ENCODE measurements at regions not wholly inside any gene's neighbourhood (a gene's known extent, or its start where the extent isn't known, plus 50 kb on each side); places are given as distances from the start of the nearest gene placed in this dataset.
A peak's percentile ranks its signal among the peaks of the same experiment; 100 is the strongest.

- H3K36me3 Mint-ChIP-seq (ENCODE audit: low read depth): no peaks in the 10 kb centered on the region
- Histone ChIP-seq H3K27me3 (ENCODE audit: control insufficient read depth in 1 of 2, insufficient read depth in 2 of 2, low read length in 2 of 2) (no peaks in the 10 kb centered on the region), H3K9me3 (ENCODE audit: control insufficient read depth in 1 of 2, insufficient read depth in 1 of 2, low read length in 2 of 2) (no peaks in the 10 kb centered on the region), H3K27ac (ENCODE audit: low read depth in 1 of 2, low read length in 2 of 2) (no peak overlapping the region), H3K4me3 (ENCODE audit: low read length) (no peak overlapping the region), H3K4me1 (ENCODE audit: insufficient read depth, low read length) (no peaks in the 10 kb centered on the region), H3K36me3 (ENCODE audit: insufficient read depth, low read length) (no peaks in the 10 kb centered on the region)
- no peak overlapping the region for H3K4me3 Mint-ChIP-seq
- TF ChIP-seq CTCF (IDR thresholded peaks at IDR 0.05): no peak
- H3K27ac Mint-ChIP-seq: no peak overlapping the region
- peaks cover 2% of the 10 kb centered on the region for H3K9me3 Mint-ChIP-seq
- ATAC-seq (ENCODE audit: poor library complexity) (no peak), DNase-seq (peak in 2 of 14 experiments; percentile 3)
- H3K27me3 Mint-ChIP-seq: no peaks in the 10 kb centered on the region
- ChIA-PET POLR2A (no interaction called here), CTCF (no interaction called here)
- intact Hi-C loops (cut with DNase I, micrococcal nuclease): no loop called here
- H3K4me1 Mint-ChIP-seq (ENCODE audit: low read depth): no peaks in the 10 kb centered on the region
These were observed 199.0 kb upstream of the CXXC4 start for GRCh38 chr4:104693601-104694201.

GRCh38 chr4:104716584-104716983 is 221.9 kb upstream of the CXXC4 start:
- Mint-ChIP-seq H3K27me3 (no peaks in the 10 kb centered on the region), H3K36me3 (ENCODE audit: low read depth) (no peaks in the 10 kb centered on the region), H3K4me1 (ENCODE audit: low read depth) (no peaks in the 10 kb centered on the region), H3K27ac (no peak overlapping the region), H3K4me3 (no peak overlapping the region), H3K9me3 (no peaks in the 10 kb centered on the region)
- no peak overlapping the region for H3K27ac ChIP-seq (ENCODE audit: low read depth in 1 of 2, low read length in 2 of 2)
- no peaks in the 10 kb centered on the region for H3K4me1 ChIP-seq (ENCODE audit: insufficient read depth, low read length)
- DNase-seq (no peak), ATAC-seq (ENCODE audit: poor library complexity) (no peak)
- no peaks in the 10 kb centered on the region for H3K9me3 ChIP-seq (ENCODE audit: control insufficient read depth in 1 of 2, insufficient read depth in 1 of 2, low read length in 2 of 2)
- H3K27me3 ChIP-seq (ENCODE audit: control insufficient read depth in 1 of 2, insufficient read depth in 2 of 2, low read length in 2 of 2): no peaks in the 10 kb centered on the region
- H3K36me3 ChIP-seq (ENCODE audit: insufficient read depth, low read length): no peaks in the 10 kb centered on the region
- H3K4me3 ChIP-seq (ENCODE audit: low read length): no peak overlapping the region
- TF ChIP-seq CTCF (IDR thresholded peaks at IDR 0.05): no peak
- intact Hi-C loops (cut with DNase I, micrococcal nuclease): no loop called here
- POLR2A ChIA-PET: no interaction called here
- CTCF ChIA-PET: no interaction called here

GRCh38 chr4:104719539-104720230 is 225.0 kb upstream of the CXXC4 start:
- no peak for ATAC-seq (ENCODE audit: poor library complexity)
- Mint-ChIP-seq H3K4me1 (ENCODE audit: low read depth) (no peaks in the 10 kb centered on the region), H3K27me3 (no peaks in the 10 kb centered on the region), H3K27ac (no peak overlapping the region), H3K9me3 (no peaks in the 10 kb centered on the region), H3K36me3 (ENCODE audit: low read depth) (no peaks in the 10 kb centered on the region), H3K4me3 (no peak overlapping the region)
- Histone ChIP-seq H3K27me3 (ENCODE audit: control insufficient read depth in 1 of 2, insufficient read depth in 2 of 2, low read length in 2 of 2) (no peaks in the 10 kb centered on the region), H3K4me1 (ENCODE audit: insufficient read depth, low read length) (no peaks in the 10 kb centered on the region), H3K27ac (ENCODE audit: low read depth in 1 of 2, low read length in 2 of 2) (no peak overlapping the region), H3K36me3 (ENCODE audit: insufficient read depth, low read length) (no peaks in the 10 kb centered on the region), H3K9me3 (ENCODE audit: control insufficient read depth in 1 of 2, insufficient read depth in 1 of 2, low read length in 2 of 2) (no peaks in the 10 kb centered on the region), H3K4me3 (ENCODE audit: low read length) (no peak overlapping the region)
- no peak for DNase-seq
- intact Hi-C loops (cut with DNase I, micrococcal nuclease): no loop called here
- no peak for TF ChIP-seq CTCF (IDR thresholded peaks at IDR 0.05)
- ChIA-PET POLR2A (no interaction called here), CTCF (no interaction called here)

Measured in CD4-positive, alpha-beta T cell (primary cell).